ENCODE measurements at regions not wholly inside any gene's neighbourhood (a gene's known extent, or its start where the extent isn't known, plus 50 kb on each side); places are given as distances from the start of the nearest gene placed in this dataset.
"Not testable (repeated sequence)": the region's sequence is repeated elsewhere in the genome, so short reads cannot be mapped to it uniquely, and the experiment has no call there.

- no peak for DNase-seq
These were observed 136.9 kb upstream of the TOPAZ1 start for GRCh38 chr3:44104668-44105321.

GRCh38 chr3:44105571-44105970 is 136.1 kb upstream of the TOPAZ1 start:
- no peak for DNase-seq

GRCh38 chr3:44106756-44107155 is 134.9 kb upstream of the TOPAZ1 start:
- no peak for DNase-seq

- DNase-seq = no peak
These were observed 133.2 kb upstream of the TOPAZ1 start for GRCh38 chr3:44108481-44108880.

- DNase-seq = peak; percentile 57
These were observed 131.8 kb upstream of the TOPAZ1 start for GRCh38 chr3:44109771-44110361.

- no peak for DNase-seq
These were observed 131.0 kb upstream of the TOPAZ1 start for GRCh38 chr3:44110648-44111047.

GRCh38 chr3:44111482-44111881 is 130.2 kb upstream of the TOPAZ1 start:
- no peak for DNase-seq

- DNase-seq = no peak
These were observed 127.5 kb upstream of the TOPAZ1 start for GRCh38 chr3:44114142-44114541.

- DNase-seq = no peak
These were observed 124.4 kb upstream of the TOPAZ1 start for GRCh38 chr3:44117239-44117638.

- DNase-seq = no peak
These were observed 124.0 kb upstream of the TOPAZ1 start for GRCh38 chr3:44117736-44118135.

GRCh38 chr3:44120721-44121582 is 120.7 kb upstream of the TOPAZ1 start:
- DNase-seq = no peak

- DNase-seq = no peak
These were observed 116.4 kb upstream of the TOPAZ1 start for GRCh38 chr3:44125246-44125645.

- DNase-seq = no peak
These were observed 115.8 kb upstream of the TOPAZ1 start for GRCh38 chr3:44125882-44126281.

GRCh38 chr3:44128057-44128775 is 113.5 kb upstream of the TOPAZ1 start:
- no peak for DNase-seq

GRCh38 chr3:44130249-44130648 is 111.4 kb upstream of the TOPAZ1 start:
- no peak for DNase-seq

- no peak for DNase-seq
These were observed 109.6 kb upstream of the TOPAZ1 start for GRCh38 chr3:44132061-44132460.

- DNase-seq = no peak
These were observed 109.1 kb upstream of the TOPAZ1 start for GRCh38 chr3:44132593-44132992.

GRCh38 chr3:44136421-44136820 is 105.3 kb upstream of the TOPAZ1 start:
- no peak for DNase-seq

GRCh38 chr3:44146073-44146472 is 95.6 kb upstream of the TOPAZ1 start:
- DNase-seq = no peak

- no peak for DNase-seq
These were observed 81.9 kb upstream of the TOPAZ1 start for GRCh38 chr3:44159696-44160300.

- no peak for DNase-seq
These were observed 80.9 kb upstream of the TOPAZ1 start for GRCh38 chr3:44160818-44161217.

- DNase-seq = no peak
These were observed 69.8 kb upstream of the TOPAZ1 start for GRCh38 chr3:44171891-44172290.

GRCh38 chr3:44172701-44173100 is 69.0 kb upstream of the TOPAZ1 start:
- not testable (repeated sequence) for DNase-seq
